Bronchial epithelial cell (primary cell): ENCODE measurements at regions not wholly inside any gene's neighbourhood (a gene's known extent, or its start where the extent isn't known, plus 50 kb on each side); places are given as distances from the start of the nearest gene placed in this dataset.

Experiments
- DNase-seq: peaks from one replicate; pipeline ENCODE4 v3.0.0-alpha.2; 2010; ENCODE audit warnings: low read depth
- FAIRE-seq: peaks from 2 replicates; lab custom pipeline; 2011; peaks lifted over from hg19 to GRCh38; lab: Jason Lieb, UNC
- H3K27me3 ChIP-seq: 2 replicates; pipeline ENCODE4 v1.5.1; 2011; ENCODE audit warnings: low read length; ENCODE audit not compliant: control insufficient read depth, insufficient read depth
- H3K36me3 ChIP-seq: 2 replicates; pipeline ENCODE4 v1.5.1; 2011; ENCODE audit warnings: low read length; ENCODE audit not compliant: control insufficient read depth, insufficient read depth
- H3K4me3 ChIP-seq: 2 replicates; pipeline ENCODE4 v1.5.1; 2011; ENCODE audit warnings: mild to moderate bottlenecking, low read depth, low read length, control low read depth
- CTCF ChIP-seq: IDR thresholded peaks from 2 replicates; pipeline ENCODE4 v1.5.1; 2011; ENCODE audit warnings: mild to moderate bottlenecking, moderate library complexity, low read length, control low read depth, inconsistent platforms; ENCODE audit not compliant: insufficient read depth, severe bottlenecking

DNA sequence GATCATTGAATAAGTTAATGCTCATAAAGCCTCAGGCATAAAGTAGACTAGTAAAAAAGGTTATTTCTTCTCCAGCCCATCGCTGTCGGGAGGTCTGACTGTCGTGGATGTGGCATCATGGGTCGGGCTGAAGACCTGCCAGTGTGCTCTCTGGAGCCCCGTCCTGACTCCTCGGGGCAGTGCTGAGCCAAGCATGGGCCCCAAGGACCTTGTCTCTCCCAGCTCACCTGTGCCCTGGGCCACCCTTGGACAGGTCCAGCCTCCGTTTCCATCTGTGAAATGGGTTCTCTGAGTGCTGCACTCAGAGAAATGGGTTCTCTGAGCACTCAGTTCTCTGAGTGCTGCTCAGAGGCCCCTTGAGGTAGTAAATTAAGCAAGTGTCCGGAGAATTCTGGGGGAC lies 269.0 kb downstream of the GADD45G start:
- DNase-seq = no peak
- Histone ChIP-seq H3K27me3 (no peaks in the 10 kb centered on the region), H3K4me3 (no peak overlapping the region), H3K36me3 (no peaks in the 10 kb centered on the region)
- TF ChIP-seq CTCF = no peak
- FAIRE-seq = no peak

DNA sequence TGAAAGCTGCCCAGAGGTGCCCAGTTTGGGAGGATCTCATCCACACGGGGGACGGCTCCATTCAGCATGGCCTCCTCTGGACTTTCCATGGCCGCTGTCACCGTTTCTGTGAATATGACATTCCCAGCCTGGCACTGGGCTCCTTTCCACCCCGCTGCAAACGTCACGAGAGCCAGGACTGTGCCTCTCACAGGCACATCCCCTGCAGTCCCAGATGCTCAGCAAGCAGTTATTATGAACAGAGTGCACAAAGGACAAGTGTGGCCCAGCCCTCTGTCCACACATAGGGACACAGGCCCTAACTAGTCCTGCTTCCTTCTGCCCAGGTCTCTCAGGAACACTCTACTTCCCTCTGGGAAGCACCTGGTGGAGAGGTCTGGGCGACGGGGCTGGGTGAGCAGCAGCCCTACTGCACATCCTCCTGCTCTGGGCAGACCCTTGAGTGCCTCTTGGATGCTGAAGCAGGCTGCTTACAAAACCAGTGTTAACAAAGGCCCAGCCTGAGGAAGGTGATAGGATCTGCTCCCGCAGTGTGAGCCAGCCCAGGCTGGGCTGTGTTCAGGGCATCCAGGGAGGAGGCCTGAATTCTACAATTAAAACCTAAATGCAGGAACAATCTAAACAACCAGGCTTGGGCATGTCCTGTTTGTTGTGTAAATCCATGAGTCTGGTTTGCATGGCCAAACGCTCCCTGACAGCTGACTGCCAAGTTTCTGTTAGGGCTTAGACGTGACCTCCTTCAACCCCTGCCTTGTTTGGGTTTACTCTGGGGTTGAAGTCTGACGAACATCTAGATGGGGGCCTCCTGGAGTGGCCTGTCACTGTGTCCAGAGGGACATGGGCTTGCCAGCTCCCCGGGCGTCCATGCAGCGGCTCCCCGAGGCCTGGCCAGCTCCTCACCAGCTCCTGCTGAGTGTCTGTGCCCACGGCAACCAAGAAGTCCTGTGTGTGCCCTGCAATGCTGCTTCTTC lies 269.8 kb downstream of the GADD45G start:
- H3K36me3 ChIP-seq = no peaks in the 10 kb centered on the region
- FAIRE-seq = no peak
- TF ChIP-seq CTCF = no peak
- no peak overlapping the region for H3K4me3 ChIP-seq
- H3K27me3 ChIP-seq = no peaks in the 10 kb centered on the region
- peak; percentile 52 for DNase-seq

- FAIRE-seq (no peak), DNase-seq (no peak)
- Histone ChIP-seq H3K27me3 (no peaks in the 10 kb centered on the region), H3K36me3 (no peaks in the 10 kb centered on the region), H3K4me3 (no peak overlapping the region)
- no peak for TF ChIP-seq CTCF
Observed at GRCh38 chr9:89877051-89878002, 272.5 kb downstream of the GADD45G start.

DNA sequence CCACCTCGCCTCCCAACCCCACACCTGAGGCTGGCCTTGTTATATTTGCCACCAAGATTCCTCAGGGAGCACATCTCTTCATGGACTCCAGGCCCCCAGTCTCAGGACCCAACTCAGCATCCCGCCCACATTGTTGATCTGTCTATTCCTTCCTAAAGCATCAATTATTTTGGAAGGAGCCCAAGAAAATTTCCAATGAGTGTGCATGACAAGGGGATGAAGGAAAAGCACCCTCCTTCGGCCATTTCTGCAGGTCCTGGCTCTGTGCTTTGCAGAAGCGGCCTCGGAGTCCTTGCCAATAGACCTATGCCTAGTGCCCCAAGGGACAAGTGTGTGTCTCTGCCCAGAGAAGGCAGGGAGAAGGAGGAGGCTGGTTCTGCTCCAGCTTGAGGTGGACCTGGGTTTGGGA lies 273.2 kb downstream of the GADD45G start:
- no peak for TF ChIP-seq CTCF
- Histone ChIP-seq H3K4me3 (no peak overlapping the region), H3K27me3 (no peaks in the 10 kb centered on the region), H3K36me3 (no peaks in the 10 kb centered on the region)
- FAIRE-seq (no peak), DNase-seq (no peak)

- no peak for TF ChIP-seq CTCF
- FAIRE-seq (no peak), DNase-seq (no peak)
- Histone ChIP-seq H3K4me3 (no peak overlapping the region), H3K36me3 (no peaks in the 10 kb centered on the region), H3K27me3 (no peaks in the 10 kb centered on the region)
Observed at GRCh38 chr9:89878687-89879086, 273.9 kb downstream of the GADD45G start.
